Hematopoietic multipotent progenitor cell treated with erythropoietin and hydrocortisone succinate and interleukin-3 and kit ligand, for 6 days (in vitro differentiated cells): ENCODE measurements at regions not wholly inside any gene's neighbourhood (a gene's known extent, or its start where the extent isn't known, plus 50 kb on each side); places are given as distances from the start of the nearest gene placed in this dataset.
"Not testable (repeated sequence)": the region's sequence is repeated elsewhere in the genome, so short reads cannot be mapped to it uniquely, and the experiment has no call there.

ENCODE experiments used
- DNase-seq: peaks from one replicate; pipeline ENCODE4 v3.0.0-alpha.2; 2015

- no peak for DNase-seq
These were observed 808.8 kb upstream of the SOX11 start for GRCh38 chr2:4883375-4883774.

DNA sequence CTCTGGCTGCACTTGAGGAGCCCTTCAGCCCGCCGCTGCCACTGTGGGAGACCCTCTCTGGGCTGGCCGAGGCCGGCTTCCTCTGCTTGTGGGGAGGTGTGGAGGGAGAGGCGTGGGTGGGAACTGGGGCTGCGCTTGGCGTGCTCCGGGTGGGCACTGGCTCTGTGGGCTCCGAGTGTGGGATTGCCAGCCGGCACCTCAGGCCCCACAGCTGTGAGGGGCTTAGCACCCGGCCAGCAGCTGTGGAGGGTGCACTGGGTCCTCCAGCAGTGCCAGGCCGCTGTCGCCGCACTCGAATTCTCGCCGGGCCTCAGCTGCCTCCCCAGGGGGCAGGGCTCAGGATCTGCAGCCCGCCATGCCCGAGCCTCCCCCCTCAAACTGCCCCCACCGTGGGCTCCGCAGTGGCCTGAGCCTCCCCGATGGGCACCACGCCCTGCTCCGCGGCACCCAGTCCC is 808.0 kb upstream of the SOX11 start:
- DNase-seq, result no peak

- no peak for DNase-seq
These were observed 800.8 kb upstream of the SOX11 start for GRCh38 chr2:4891394-4891793.

- DNase-seq, result no peak
These were observed 796.8 kb upstream of the SOX11 start for GRCh38 chr2:4895371-4895770.

DNA sequence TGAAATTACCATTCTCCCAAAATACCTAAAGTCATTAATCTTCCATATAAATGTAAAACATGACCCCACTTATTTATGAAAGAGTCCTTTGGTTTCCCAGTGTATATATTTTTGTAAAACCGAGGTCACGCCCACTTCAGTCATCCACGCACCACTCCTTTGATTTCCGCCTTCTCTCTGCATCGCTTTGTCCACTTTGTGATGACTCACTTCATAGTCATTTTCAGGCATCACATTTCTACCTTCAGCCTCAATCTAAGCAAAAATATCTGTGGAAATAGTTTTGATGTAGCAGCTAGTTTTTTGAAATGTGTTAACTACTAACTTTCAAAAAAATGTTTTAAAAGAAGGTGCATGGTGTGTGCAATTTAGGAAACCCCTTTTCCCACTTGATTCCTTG is 793.5 kb upstream of the SOX11 start:
- DNase-seq, result no peak

- no peak for DNase-seq
These were observed 791.9 kb upstream of the SOX11 start for GRCh38 chr2:4900242-4900641.

DNA sequence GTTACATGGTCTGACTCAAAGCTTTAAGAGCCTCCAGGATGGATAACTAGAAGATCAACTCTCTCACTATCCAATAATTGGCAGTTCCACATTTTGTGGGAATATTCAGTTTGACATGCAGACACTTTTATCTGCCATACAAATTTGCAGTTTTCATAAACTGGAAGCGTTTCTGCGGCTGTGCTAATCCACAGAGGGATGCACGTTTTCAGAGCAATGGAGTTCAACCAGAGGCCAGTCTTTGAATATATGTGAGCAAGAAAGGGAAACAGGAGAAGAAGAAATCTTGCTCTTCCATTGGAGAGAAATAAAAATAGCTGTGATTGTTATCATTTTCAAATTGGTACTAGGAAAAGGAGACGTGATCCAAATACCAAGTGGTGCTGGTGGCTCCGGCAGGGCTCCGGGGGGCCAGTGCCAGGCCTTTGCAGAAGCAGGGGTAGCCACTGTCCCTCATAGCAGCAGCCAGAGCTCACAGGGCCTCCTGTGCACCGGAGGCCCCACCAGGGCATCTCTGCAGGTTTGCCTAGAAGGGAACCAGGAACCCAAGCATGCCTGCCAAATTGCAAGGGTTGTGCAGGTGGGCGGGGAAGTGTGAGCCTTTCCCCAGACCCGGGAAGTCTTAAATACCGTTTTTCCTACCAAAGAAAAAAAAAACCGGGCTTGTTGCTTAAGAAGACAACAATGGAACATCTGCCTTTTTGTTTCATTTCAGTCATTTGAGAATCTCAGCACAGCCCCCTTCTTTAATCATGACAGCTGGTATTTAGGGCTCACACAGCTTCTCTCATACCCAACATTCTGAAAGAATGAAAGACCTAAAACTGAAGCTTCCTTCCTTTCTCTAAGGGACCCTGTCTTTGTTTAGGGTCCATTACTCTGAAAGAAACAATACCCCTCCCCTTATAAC is 791.1 kb upstream of the SOX11 start:
- no peak for DNase-seq

DNA sequence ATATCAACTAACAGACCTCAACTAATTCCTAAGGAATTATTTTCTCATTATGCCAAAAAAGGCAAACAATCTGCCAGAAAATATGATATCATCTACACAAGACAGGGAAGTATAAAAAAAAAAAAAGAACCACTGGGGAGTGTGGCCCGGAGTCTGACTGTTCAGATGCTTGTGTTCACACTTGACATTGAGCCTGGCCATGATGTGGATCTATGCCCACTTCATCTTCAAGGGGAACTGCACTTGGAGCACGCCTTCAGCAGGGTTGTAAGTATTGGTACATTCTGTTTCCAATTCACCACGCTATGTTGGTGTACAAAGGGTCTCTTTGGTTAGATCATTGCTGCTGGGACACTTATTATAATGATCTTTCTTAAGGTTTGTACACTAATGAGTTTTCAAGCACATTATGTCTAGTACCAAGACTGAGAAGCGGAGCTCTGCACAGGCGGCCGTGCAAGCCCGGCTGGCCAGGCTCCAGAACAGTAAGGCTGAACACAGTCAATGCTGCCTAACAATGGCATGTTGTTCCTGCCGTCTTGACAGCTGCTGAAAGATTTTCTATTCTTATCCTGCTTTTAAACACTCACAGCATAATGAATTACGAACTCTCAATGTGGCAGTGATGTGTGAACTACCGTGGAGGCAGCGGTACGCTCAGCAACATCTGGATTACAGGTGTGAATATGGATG is 788.4 kb upstream of the SOX11 start:
- DNase-seq, result no peak

DNA sequence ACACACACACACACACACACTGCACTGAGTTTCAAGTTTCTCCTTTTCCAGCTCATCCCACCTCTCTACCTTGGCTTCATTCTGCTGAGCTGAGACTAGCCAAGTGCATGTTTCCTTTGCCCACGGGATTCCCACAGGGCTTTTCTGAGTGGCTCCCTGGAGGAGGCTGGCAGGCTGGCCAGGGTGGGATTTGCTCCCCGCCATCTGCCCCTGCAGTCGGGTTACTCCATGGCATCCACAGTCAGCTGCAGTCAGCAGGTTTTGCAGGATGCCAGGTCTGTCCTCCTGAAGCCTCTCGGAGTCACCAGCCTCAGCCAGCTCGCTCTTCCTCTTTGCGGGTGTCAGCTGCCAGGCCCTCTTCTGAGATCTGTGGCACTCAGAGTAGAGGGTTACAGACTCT is 783.7 kb upstream of the SOX11 start:
- DNase-seq, result no peak

DNA sequence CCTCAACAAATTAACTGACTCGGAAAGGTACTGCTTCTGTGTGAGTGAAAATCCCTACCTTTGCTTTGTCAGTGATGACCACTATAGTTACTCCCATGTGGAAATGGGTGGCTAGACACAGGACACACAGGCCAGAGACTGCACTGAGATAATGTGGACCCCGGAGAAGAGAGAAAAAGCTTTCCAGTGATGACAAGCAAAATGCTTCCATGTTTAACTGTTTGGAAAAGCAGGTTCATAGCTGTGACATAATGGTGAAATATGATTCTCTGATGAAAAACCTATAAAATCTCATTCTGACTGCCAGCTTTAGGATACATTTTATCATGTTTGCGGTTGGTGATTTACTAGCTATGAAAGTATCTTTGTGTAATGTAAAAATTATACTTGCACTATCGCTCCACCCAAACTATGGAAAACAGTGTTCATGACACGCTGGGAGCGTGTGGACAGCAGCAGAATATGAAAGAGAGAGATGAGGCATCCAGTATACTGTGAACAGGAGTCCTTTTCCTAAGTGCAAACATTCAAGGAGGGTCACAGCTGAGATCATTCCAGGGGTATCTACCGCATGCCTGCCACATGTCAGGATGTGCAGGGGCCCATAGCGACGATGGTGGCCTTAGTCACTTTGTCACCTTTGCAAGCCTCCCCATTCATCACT is 782.7 kb upstream of the SOX11 start:
- no peak for DNase-seq

GRCh38 chr2:4914036-4914435 is 778.1 kb upstream of the SOX11 start:
- no peak for DNase-seq

- DNase-seq, result no peak
These were observed 777.6 kb upstream of the SOX11 start for GRCh38 chr2:4914551-4914950.

GRCh38 chr2:4915357-4915756 is 776.8 kb upstream of the SOX11 start:
- DNase-seq, result no peak

- DNase-seq, result no peak
These were observed 776.1 kb upstream of the SOX11 start for GRCh38 chr2:4916094-4916493.

- no peak for DNase-seq
These were observed 761.5 kb upstream of the SOX11 start for GRCh38 chr2:4930704-4931103.

GRCh38 chr2:4931721-4932365 is 760.3 kb upstream of the SOX11 start:
- no peak for DNase-seq

GRCh38 chr2:4935291-4935690 is 756.9 kb upstream of the SOX11 start:
- not testable (repeated sequence) for DNase-seq

- no peak for DNase-seq
These were observed 754.6 kb upstream of the SOX11 start for GRCh38 chr2:4937550-4937949.

- no peak for DNase-seq
These were observed 754.0 kb upstream of the SOX11 start for GRCh38 chr2:4938206-4938605.

DNA sequence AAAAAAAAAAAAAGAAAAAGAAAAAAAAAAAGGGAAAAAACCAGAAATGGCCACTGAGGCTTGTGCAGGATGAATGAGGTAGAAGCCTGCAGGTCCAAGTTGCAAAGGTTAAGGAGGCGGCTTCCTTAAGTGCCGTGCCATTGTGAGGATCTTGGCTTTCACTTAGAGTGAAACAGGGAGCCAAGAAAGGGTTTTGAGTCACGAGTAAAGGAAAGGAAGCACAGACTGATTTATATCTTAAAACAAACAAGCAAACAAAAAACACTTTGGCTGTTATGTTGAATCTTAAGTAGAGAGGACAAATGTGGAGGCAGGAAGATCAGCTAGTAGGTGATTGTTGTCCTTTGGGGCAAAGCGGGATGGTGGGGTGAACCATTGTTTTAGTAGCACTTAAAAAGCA is 749.7 kb upstream of the SOX11 start:
- no peak for DNase-seq

DNA sequence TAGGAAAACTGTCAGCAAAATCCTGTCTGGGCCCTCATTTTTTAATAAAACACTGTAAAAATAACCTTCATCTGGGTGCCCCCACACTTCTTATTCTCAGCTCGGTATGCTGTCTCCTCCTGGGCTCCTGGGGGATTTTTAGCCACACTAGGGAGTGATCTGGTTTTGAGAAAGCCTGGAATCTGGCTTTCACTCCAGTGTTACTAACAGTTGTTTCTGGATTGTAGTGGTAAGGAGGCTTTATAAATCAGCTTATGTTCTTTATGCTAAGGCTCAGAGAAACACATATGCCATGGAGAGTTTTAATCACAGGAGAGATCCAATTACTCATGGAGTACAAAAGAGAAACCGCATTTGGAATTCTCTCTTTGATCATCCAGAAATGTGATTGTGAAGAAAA is 744.3 kb upstream of the SOX11 start:
- no peak for DNase-seq

DNA sequence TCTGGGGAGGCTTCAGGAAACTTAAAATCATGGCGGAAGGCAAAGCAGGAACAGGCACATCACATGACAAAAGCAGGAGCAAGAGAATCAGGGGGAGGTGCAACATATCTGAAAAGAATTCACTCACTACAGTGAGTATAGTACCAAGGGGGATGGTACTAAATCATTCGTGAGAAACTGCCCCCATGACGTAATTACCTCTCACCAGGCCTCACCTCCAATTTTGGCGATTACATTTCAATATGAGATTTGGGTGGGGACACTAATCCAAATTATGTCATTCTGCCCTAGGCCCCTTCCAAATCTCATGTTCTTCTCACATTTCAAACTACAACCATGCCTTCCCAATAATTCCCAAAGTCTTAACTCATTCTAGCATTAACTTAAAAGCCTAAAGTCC is 740.8 kb upstream of the SOX11 start:
- DNase-seq, result no peak

- no peak for DNase-seq
These were observed 733.0 kb upstream of the SOX11 start for GRCh38 chr2:4959219-4959618.
